ENCODE measurements at regions not wholly inside any gene's neighbourhood (a gene's known extent, or its start where the extent isn't known, plus 50 kb on each side); places are given as distances from the start of the nearest gene placed in this dataset.
A peak's percentile ranks its signal among the peaks of the same experiment; 100 is the strongest.

GRCh38 chr13:78334059-78334458 is 269.3 kb downstream of the POU4F1 start:
- DNase-seq = no peak

- peak; percentile 29 for DNase-seq
These were observed 276.7 kb downstream of the POU4F1 start for GRCh38 chr13:78326633-78327032.

DNA sequence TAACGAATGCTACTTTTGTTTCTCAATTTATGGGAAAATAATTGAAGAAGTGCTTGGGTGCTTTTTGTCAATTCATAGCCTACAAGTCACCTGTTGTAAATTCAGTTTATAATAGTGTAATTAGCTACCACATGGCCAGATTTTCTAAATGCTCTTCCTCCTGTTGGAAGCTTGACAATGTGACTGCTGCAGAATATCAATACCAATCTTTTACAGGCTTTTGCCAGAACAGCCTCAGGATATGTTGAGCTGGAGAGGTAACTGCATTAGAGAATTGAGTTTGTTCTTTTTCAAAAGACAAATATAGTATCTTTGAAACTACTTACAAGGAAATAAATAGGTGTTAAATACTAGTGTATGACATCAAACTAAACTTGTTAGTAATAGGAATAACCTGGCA is 277.8 kb downstream of the POU4F1 start:
- DNase-seq = no peak

GRCh38 chr13:78323848-78324247 is 279.5 kb downstream of the POU4F1 start:
- DNase-seq = no peak

- no peak for DNase-seq
These were observed 280.3 kb downstream of the POU4F1 start for GRCh38 chr13:78323040-78323439.

- DNase-seq = no peak
These were observed 284.2 kb downstream of the POU4F1 start for GRCh38 chr13:78319101-78319627.

- DNase-seq = peak; percentile 61
These were observed 286.3 kb downstream of the POU4F1 start for GRCh38 chr13:78317030-78317429.

- no peak for DNase-seq
These were observed 293.7 kb downstream of the POU4F1 start for GRCh38 chr13:78309497-78310180.

DNA sequence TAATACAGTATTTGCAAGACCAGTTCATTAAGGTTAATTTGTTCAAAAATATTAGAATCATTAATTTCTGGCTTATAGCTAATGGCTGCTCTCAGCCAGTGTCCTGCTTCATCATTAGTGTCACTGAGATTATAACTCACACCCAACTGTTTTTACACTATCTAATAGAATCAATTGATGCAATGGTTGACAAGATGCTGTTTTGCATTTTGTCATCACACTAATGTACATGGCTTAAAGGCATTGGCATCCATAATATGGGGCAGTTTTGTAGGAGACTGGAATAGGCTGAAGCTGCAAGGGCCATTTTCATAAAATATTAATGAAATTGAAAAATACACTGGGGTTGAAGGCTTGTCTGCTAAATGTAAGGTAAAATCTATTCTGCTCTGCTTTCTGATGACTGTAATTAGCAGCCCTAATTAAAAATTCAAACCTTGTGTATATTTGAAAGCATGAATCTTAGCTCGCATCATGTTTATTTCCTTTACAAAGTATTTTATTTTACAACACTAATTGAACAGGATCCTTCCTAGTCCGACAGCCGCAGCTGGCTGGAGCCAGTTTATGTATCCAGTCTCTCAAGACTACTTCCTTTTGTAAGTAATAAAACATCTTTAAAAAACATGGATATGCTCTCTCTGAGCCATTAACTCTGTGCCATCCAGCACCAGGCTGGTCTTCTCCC is 296.7 kb downstream of the POU4F1 start:
- no peak for DNase-seq

GRCh38 chr13:78305171-78305570 is 298.2 kb downstream of the POU4F1 start:
- DNase-seq = peak; percentile 74

DNA sequence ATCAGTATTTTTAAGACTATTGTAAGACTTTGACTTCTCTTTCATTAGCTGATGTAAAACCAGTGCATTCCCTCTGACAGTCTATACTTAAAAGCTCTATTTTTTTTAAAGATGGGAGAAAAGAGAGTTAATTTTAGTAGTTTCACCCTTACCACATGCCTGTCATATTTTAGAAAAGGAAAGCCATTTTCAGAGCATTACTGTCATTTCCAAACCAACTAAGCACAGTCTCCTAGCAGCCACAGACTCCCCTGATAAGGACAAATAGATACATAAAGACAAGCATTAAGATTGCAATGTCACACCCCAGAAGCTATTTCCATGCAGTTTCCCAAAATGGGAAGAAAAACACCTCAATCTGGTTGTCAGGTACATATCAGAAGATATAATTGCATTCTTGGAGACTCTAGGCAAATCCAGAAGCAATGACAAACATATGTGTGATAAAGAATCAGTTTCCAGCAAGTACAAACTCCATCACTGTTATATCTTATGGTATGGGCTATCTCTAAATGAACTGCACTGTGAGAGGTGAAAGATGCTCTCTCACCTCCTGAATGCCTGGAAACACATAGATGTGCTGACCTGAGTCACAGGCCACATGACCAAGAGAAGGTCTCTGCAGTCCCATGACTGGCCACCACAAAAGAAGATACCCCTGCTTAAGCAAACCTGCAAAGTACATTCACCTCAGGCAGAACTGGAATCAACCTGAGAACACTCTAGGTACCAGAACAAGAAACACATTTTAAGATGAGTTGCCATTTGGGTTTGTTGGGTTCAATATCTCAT is 303.3 kb downstream of the POU4F1 start:
- DNase-seq = no peak

- no peak for DNase-seq
These were observed 304.7 kb downstream of the POU4F1 start for GRCh38 chr13:78298657-78299056.

DNA sequence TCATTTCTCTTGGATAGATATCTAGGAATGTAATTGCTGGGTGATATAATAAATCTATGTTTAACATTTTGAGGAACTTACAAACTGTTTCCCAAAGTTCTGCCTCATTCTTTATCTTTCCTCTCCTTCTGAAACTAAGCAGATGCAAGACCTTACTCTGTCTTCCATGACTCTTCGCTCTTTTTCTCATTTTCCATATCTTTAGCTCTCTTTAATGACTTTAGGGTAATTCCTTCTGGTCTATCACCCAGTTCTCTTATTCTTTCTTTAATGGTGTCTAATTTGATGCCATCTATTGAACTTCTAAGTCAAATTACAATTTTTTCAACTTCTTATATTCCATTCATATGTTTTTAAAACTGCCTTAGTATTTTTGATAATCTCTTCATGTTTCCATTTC is 316.6 kb downstream of the POU4F1 start:
- no peak for DNase-seq

DNA sequence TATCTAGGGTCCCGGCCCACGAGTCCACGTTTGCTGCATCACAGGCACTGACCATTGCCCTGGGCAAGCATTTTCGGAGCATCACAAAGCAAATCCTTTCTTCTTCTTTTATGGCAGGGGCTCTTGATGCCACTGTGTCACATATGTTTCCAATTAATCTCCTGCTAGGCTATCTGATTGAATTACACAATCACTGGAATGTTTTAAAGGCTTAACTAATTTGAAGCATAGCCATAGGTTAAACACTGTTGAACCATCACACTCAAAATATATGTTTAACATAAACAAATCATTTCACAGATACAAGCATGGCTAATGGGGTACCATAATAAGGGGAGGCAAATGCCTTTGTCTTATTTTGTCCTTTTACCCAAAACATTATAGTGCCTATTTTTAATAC is 338.3 kb downstream of the POU4F1 start:
- DNase-seq = no peak

GRCh38 chr13:78258304-78258703 is 339.7 kb upstream of the EDNRB start:
- no peak for DNase-seq

- no peak for DNase-seq
These were observed 337.9 kb upstream of the EDNRB start for GRCh38 chr13:78256484-78256883.

DNA sequence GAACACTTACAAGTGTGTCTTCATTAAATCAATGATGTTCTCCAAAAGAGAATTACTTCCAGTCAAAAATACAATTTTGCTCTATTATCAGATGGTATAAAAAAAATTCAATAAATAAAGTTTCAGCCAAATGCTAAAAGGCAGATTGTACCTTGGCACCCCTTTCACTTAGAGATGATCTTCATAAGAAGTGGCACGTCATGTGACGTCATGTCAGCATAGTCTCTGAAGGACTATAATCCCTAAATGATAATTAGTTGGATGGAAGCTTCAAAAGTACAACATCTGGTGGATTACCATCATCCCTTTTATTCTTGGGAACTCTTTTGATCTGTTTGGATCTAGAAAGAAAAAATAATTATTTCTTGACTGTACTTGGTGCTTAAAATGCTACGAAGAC is 335.5 kb upstream of the EDNRB start:
- no peak for DNase-seq

DNA sequence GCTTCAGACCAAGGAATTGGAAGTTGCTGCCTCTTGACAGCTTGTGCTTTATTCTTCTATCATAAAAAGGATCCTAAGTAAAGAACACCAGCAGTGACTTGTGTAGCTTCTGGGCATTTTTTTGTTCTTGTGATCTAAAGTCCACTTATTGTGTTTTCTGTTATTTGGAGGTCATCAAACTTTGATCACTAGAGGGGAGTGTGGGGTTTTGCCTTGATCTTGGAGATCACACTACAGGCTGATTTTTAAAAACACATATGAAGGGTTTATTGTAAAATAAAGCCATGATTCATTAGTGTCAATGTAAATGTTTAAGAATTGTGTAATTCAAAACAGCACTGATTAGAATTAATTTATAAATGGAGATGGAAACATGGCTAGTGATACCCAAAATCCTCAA is 328.7 kb upstream of the EDNRB start:
- DNase-seq = no peak

DNA sequence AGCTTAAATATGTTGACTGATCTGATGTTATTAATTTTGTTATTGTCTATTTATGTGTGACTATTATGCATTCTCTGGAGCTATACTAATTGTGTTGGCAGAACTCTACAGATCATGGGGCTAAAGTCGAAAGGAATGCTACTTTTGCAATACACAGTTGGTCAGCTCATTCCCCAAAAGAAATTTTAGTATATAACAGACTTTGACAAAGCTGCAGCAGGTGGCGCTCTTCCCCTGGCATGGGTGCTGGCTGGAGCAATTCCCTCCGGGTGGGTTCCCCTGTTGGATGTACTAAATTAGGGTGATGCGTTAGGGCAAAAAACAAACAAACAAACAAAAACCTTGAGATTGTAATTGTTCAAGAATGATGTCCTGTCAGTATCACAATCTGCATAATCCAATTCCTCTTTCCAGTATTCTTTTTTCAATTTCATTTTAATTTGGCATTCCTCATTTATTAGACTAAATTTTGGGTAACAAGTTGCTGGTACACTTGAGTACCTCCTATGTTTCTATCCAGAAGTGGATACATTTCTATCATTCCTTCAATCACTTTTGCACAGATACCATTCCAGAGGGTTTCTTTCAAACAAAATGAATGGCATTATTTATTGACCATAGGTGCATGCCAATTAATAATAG is 322.8 kb upstream of the EDNRB start:
- peak; percentile 32 for DNase-seq

GRCh38 chr13:78239714-78240113 is 321.1 kb upstream of the EDNRB start:
- no peak for DNase-seq

DNA sequence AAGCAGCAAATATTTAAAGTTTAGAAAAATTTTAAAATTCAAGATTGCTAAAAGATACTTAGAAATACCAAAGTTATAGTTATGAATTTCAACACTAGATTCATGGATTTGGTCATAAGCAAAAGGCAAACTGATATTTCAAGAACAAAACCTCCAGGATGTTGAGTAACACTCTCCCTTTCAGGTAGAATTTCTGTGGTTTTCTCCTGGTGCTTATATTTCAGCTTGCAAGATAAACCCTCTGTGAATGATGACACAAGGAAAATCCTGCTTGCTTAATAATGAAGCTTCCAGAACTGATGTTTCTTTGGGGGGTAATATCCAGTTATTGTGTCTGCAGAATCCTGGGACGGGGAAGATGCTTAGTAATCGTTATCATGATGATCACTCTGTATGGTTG is 320.3 kb upstream of the EDNRB start:
- DNase-seq = no peak

GRCh38 chr13:78228940-78229339 is 310.3 kb upstream of the EDNRB start:
- DNase-seq = no peak

DNA sequence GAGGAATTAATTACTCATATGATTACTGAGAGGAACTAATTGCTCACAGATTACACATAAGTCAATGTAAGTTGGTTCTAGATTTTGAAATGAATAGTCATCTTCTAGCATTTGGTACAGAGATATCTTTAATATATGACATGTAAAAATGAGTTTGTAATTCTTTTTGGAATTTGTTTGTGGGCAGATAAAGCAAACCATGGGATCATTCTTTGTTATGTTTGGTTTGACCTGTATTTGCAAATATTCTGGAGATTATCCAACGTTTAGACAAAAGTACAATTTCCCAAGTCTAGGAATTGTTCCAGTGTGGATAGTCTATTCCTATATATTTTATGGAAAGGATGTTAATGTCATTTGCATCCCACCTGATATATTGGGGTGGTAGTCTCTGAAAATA is 309.6 kb upstream of the EDNRB start:
- DNase-seq = no peak
